ENCODE measurements at regions not wholly inside any gene's neighbourhood (a gene's known extent, or its start where the extent isn't known, plus 50 kb on each side); places are given as distances from the start of the nearest gene placed in this dataset.
A peak's percentile ranks its signal among the peaks of the same experiment; 100 is the strongest.
"Not testable (repeated sequence)": the region's sequence is repeated elsewhere in the genome, so short reads cannot be mapped to it uniquely, and the experiment has no call there.

DNA sequence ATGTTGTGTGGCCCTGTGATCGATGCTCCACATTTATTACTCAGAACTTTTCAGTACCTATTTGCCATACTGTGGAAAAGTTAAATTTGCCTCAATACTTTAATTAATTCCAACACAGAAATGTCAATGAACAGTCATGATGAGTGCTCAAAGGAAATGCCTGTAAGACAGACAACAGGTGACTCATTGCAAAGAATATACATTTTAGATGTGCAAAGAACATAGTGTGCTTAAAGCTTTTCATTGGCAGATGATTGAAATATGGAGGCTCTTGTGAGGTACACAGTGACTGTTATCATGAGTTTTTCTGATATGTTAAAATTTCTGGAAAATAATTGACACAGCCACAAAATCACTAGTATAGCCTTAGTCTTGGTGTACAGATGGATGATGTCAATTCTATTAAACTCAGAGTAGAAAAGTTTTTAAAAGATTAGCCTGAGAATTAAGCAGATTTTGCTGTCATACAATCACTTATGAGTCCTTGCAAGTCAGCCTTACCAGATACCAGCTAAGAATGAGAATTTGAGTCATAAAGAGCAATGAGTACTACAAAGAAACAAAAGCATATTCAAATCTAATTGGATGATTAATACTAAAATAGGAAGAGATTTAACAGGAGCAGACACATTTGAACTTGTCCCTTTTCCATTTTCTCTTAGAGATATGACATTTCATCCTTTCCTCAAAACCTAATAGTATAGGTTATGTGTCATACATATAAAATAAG lies 544.1 kb downstream of the KCNH5 start:
- DNase-seq (ENCODE audit: low spot score): no peak

DNA sequence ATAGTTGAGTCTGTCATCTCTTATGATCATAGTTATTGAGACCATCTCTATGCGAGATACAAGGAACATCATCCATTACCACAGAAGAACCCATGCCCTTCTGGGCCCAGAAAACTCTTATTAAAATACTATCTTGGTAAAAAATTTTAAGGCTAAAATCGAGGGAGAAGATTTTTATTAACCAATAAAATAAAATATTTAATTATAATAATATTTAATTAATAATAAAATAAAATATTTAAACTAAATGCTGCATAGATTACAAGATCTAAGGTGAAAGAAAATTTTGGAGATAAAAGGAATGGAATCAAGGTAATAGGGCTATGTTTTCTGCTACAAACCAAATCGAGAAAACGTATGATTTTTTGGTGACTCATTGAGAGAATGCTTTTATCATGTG lies 540.2 kb downstream of the KCNH5 start:
- DNase-seq (ENCODE audit: low spot score): no peak

DNA sequence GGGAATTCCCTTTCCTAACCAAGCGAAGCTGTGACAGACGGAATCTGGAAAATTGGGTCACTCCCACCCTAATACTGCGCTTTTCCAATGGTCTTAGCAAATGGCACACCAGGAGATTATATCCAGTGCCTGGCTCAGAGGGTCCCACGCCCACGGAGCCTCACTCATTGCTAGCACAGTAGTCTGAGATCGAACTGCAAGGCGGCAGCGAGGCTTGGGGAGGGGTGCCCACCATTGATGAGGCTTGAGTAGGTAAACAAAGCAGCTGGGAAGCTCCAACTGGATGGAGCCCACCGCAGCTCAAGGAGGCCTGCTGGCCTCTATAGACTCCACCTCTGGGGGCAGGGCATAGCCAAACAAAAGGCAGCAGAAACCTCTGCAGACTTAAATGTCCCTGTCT lies 523.9 kb downstream of the KCNH5 start:
- DNase-seq (ENCODE audit: low spot score): not testable (repeated sequence)

DNA sequence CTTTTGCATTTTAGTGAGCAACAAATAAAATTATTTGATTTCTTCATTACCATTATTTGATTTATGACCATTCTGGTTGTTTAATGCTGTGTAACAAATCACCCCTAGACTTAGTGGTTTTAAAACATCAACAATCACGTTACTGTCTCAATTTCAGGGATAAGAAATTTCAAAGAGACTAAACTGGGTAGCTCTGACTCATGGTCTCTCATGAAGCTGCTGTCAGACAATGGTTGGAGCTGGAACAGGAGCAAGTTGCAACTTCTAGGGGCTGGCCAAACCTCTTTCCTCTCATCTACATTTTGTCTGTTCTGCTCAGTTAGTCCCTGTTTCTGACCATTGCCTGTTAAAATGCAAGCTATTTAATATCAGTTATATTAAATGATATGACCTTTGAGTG lies 517.0 kb downstream of the KCNH5 start:
- DNase-seq (ENCODE audit: low spot score): no peak

DNA sequence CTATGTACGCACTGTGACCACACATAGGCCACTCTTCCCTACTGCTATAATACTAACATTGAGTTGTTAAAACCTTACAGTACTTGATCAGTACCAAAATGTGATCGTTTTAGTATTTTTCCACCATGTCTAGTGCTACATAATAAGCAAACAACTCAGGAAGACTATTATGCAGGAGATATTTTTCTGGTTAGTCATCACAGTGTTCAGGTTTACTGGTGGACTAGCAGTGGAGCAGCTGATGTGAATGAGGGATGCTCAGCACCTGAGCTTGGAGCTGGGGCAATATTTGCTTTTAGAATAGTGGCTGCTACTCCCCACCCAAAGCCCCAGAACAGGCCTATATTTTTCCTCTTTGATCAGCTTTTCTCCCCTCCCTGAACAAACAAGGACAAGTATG lies 513.1 kb downstream of the KCNH5 start:
- no peak for DNase-seq (ENCODE audit: low spot score)

DNA sequence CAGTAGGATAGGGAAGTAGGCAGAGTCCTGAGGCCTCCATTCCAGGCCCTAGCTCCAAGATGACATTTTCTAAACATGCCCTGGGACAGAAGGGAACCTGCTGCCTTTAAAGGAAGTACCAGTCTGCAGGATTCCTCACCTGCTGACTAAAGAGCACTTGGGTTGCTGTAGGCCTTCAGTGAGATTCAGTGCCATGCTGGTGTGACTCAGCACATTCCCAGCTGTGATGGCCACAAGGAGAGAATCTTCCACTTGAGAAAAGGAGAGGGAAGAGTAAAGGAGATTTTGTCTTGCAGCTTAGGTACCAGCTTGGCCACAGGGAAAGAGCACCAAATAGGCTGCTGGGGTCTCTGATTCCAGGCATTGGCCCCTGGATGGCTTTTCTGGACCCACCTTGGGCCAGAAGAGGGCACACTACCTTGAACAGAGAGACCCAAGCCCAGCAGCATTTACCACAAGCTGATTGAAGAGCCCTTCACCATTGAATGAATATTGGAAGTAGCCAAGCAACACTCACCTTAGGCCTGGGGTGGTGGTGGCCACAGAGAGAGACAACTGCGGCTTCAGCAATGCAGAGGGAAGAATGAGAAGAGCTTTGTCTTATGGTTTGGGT lies 498.3 kb downstream of the KCNH5 start:
- DNase-seq (ENCODE audit: low spot score): no peak

DNA sequence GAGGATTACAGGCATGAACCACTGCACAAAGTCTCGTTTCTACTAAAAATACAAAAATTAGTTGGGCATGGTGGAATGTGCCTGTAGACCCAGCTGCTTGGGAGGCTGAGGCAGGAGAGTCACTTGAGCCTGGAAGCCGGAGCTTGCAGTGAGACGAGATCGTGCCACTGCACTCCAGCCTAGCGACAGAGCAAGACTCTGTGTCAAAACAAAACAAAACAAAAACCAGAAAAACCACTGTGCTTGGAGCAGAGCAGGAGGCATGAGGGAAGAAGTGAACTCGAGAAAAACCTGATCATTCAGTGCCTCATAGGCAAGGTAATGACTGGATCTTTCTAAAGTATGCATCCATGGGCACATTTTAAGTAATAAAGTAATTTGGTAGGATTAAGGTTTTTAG lies 487.8 kb downstream of the KCNH5 start:
- no peak for DNase-seq (ENCODE audit: low spot score)

DNA sequence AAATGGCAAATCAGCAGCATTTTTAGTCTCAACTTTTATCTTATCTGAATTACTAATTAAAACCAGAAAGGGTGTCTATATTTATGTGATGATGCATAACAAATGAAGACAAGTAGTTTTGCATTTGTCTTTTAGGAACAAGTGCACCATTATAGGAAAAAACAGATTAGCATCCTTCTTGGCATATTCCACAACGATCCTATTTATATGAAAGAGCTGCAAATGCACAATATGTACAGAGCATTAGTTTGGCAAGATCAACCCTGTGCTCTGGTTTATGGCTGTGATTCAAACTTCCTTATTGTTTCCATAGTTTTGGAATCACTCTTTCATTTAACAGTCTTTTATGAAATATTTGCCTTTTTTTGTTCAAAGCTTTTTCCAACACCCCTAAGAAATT lies 486.8 kb downstream of the KCNH5 start:
- DNase-seq (ENCODE audit: low spot score): no peak

DNA sequence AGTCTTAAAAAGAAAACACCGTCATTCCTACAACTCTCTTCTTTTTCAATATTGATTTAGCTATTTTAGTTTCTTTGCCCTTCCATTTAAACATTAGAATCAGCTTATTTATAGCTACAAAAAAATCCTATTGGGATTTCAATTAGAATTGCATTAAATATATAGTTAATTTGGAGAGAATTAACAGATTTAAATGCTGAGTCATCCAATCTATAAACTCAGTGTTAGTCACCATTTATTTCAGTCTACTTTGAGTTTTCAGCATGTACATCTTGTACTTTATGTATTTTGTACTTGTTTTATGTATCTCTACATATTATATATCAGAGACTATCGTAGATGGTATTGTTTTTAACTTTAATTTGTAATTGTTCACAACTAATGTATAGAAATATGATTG lies 460.0 kb downstream of the KCNH5 start:
- no peak for DNase-seq (ENCODE audit: low spot score)

DNA sequence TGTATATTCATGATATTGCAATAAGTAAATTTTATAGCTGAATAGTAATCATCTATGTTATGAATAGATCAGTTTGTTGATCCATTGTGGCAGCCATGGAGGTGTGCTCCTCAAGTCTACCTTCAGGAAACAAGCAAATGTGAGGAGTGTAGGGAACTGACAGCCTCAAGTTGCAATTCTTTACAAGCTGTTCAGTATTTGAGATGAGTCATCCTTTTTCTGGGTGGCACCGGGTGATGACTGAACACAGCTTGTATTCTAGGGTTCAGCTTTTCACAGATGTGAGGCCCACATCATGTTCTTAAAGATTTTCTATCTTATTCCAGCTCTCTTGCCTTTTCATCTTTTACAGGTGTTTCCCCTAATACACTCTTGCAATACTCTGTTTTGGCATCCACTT lies 452.4 kb downstream of the KCNH5 start:
- peak; percentile 29 for DNase-seq (ENCODE audit: low spot score)

DNA sequence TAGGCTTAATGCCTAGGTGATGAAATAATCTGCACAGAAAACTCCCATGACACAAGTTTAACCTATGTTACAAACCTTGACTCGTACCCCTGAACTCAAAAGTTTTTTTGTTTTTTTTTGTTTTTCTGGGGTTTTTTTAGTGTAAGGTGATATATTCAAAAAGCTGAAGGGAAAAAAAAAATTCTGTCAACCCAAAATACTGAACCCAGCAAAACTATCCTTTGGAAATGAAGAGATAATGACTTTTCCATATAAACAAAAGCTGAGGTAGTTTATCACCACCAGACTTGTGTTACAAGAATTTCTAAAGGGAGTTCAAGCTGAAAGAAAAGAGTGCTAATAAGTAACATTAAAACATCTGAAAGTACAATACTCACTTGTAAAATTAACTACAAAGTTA lies 448.1 kb downstream of the KCNH5 start:
- no peak for DNase-seq (ENCODE audit: low spot score)

DNA sequence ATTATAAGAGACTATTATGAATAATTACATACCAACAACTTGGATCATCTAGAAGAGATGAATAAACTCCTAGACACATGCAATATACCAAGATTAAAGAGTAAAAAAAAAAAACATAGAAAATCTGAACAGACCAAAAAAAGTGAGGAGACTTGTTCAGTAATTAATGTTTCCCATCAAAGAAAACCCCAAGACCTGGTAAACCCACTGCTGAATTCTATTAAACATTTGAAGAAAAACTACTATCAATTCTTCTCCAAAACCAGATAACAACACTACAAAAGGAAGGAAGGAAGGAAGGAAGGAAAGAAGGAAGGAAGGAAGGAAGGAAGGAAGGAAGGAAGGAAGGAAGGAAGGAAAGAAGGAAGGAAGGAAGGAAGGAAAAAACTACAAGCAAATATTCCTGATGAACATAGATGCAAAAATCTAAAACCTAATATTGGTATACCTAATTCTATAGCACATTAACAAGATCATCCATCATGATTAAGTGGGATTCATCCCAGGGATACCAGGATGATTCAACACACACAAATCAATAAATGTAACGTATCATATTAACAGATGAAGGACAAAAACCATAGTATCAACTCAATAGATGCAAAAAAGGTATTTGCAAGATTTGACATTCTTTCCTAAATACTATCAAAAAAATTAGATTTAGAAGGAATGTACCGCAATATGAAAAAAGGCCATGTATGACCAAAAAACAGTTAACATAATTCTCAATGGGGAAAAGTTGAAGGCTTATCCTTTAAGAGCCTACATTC lies 445.5 kb downstream of the KCNH5 start:
- DNase-seq (ENCODE audit: low spot score): no peak

DNA sequence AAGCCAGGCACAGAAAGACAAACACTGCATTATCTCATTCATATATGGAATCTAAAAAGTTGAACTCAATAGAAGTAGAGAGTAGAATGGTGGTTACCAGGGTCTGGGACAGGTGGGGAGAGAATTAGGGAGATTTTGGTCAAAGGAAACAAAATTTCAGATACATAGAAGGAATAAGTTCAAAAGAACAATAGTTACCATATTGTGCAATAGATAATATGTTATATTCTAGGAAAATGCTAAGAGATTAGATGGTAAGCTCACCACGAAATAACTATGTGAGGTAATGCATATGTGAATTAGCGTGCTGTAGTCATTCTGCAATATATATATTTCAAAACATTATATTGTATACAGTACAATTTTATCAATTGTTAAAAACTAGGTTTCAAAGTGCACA lies 442.5 kb downstream of the KCNH5 start:
- no peak for DNase-seq (ENCODE audit: low spot score)

DNA sequence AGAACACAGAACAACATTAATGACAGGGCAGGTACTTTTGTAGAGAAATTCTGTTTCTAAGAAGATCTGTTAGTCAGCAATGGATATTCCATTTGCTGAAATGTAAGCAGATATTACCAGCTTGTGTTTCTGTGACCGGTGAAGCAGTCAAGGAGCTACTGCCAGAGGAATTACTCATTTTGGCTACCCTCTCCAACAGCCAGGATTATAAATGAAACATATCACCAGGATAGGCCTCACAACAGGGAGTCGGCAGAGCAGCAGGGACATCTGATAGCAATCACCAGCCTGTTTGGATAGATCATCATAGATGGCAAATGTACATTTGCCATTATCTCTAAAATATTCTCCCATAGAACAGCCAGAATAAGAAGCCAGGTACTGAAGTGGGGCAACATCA lies 440.7 kb downstream of the KCNH5 start:
- no peak for DNase-seq (ENCODE audit: low spot score)

DNA sequence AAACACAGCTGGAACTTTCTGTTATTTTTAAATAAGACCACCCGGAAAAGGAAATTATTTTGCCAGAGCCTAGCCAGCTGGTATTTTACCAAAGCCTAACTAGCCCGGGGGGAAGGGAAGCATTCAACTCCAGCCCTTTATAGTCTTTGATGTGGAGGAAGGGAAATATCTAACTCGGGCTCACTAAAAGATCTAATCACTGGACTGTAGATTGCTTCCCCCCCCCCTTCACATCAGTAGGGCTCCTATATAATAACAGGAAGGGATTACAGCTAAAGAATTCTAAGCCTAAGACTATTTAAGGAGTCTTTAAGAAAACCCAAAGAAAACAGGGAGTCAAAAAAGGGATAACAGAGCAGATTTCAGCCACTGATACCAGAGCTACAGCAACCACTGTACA lies 431.1 kb downstream of the KCNH5 start:
- DNase-seq (ENCODE audit: low spot score): no peak

DNA sequence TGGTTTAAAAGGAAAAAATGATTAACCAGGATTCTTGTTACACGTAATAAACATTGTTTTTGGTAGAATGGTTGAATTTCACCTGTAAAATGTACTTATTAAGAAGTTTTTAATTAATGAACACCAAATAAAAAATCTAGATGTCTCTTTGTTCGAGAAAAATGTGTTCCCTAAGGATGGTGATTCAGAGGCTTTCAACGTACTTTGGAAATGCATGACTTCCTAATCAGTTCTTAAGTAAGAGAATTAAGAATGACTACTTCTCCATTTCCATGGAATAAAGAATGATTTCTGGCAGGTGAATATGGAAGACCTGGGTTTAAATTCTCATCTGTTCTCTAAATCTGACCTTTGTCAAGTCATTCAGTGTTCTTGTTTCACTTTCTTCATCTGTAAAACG lies 428.6 kb downstream of the KCNH5 start:
- DNase-seq (ENCODE audit: low spot score): no peak

DNA sequence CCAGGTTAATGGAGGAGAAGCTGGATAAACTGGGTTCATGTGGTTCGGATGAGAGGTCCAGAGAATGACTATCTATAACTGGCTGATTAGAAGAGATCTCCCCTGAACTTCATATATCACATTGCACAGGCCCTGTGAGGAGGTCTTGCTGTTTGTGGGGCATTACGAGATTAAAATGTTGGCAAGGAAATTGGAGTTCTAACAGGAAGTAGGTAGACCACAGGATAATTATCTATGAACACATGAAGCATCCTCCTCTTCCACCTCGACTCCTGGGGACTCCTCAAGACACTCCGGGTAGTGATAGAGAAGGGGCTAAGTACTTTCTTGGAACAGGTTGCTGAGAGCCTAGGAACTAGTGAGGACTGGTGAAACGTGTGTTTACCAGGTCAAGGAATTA lies 418.8 kb downstream of the KCNH5 start:
- no peak for DNase-seq (ENCODE audit: low spot score)

DNA sequence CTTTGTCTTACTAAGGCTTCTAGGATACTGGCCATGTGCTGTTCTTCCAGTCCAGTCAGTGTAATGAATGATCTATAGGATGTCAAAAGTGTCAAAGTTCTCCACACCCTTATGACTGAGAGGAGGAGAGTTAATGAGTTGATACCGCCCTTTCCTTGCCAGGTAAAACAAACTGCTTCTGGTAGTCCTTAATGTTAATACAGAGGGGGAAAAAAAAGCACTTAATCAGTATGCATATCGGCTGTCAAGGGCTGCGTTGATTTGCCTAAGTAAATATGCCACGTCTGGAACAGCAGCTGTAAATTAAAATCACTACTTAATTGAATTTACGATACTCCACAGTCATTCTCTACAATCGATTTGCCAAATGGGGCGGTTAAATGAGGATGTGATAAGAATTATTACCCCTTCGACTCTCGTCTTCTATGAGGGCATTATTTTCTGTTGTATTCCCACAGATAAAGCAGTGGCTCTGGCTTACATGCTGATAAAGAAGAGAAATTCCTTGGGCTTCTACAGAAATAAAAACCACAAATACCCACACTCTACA lies 416.0 kb downstream of the KCNH5 start:
- no peak for DNase-seq (ENCODE audit: low spot score)

DNA sequence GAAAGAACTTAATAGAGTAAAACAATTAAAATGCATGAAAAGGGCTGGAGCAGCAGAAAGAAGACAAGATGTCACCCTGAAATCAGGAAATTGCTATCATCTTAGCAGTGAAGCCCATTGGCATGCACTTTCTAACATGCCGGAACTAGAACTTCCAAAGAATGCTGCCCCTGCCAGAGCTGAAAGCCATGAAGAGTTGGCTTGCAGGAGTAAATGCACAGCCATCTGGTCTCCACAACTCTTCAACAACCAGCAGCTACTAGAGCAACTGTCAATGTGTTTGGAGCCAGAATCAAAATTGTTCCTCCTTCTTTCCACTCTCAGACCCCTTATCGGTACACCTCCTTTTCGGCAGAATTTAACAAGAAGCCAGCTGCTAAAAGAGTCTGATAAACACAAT lies 414.1 kb downstream of the KCNH5 start:
- DNase-seq (ENCODE audit: low spot score): no peak

DNA sequence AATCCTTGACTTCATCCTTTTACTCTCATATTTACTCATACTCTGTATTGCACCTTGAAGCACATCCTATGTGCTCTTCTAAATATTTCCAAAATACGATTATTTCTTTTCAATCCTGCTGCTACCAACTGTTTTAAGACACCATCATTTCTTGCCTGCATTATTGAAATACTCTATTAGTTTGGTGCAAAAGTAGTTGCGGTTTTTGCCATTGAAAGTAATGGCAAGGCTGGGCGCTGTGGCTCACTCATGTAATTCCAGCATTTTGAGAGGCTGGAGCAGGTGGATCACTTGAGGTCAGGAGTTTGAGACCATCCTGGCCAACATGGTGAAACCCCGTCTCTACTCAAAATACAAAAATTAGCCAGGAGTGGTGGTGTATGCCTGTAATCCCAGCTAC lies 412.5 kb downstream of the KCNH5 start:
- no peak for DNase-seq (ENCODE audit: low spot score)

DNA sequence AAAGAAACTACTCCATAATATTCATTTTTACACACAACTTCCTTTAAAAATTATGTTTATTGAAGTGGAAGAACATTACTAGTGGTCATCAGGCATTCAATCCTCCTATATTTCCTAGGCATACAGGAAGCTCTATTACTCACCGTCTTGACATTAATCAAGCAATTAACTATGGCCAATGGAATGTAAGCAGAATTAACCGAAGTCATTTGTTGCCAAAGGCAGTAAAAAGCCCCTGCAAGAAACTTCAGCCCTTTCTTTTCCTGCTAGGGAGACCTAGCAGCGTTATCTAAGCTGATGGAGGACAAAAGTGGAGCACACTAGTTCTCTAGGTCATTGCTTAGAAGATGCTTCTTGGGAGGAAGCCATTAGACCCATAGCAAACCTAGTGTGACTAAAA lies 399.6 kb downstream of the KCNH5 start:
- peak; percentile 31 for DNase-seq (ENCODE audit: low spot score)
